ENCODE measurements at regions not wholly inside any gene's neighbourhood (a gene's known extent, or its start where the extent isn't known, plus 50 kb on each side); places are given as distances from the start of the nearest gene placed in this dataset.

- intact Hi-C loops (cut with micrococcal nuclease) = no loop called here
- peak overlapping the region in 2 of 7 donors; percentile 15 to 70 for H3K27ac Mint-ChIP-seq
- no peaks in the 10 kb centered on the region for H4K20me1 ChIP-seq (ENCODE audit: insufficient read depth, low read length)
- WGBS (ENCODE audit: insufficient coverage) = 0% methylated on average over 1 of the region's 2 CpGs
- H3K9ac ChIP-seq (ENCODE audit: insufficient read depth, low read length, poor library complexity, severe bottlenecking) = no peak overlapping the region
- peak overlapping the region in 1 of 3 experiments; percentile 2 for H3K4me3 ChIP-seq (replicated peaks in 1 of 3; ENCODE audit: low read depth in 2 of 3, low read length in 3 of 3)
- peaks cover 22 to 30% of the 10 kb centered on the region in 2 donors for H3K4me1 ChIP-seq (ENCODE audit: control insufficient read depth in 1 of 2, insufficient read depth in 2 of 2, low read length in 2 of 2)
- peak overlapping the region; percentile 31 for H3K4me2 ChIP-seq (replicated peaks; ENCODE audit: extremely low read depth, low read length, poor library complexity, severe bottlenecking)
- no peaks in the 10 kb centered on the region for H3K9me3 ChIP-seq (replicated peaks in 1 of 2; ENCODE audit: control insufficient read depth in 1 of 2, insufficient read depth in 1 of 2, low read length in 2 of 2)
- no peaks in the 10 kb centered on the region for H3K36me3 ChIP-seq (replicated peaks in 1 of 2; ENCODE audit: control insufficient read depth in 1 of 2, insufficient read depth in 2 of 2, low read length in 2 of 2)
- H2AFZ ChIP-seq (ENCODE audit: insufficient read depth, low read depth, low read length, poor library complexity, severe bottlenecking) = no peak overlapping the region
- no peak for TF ChIP-seq CTCF (IDR thresholded peaks at IDR 0.05)
- H3K4me3 Mint-ChIP-seq = peak overlapping the region in 1 of 2 donors; percentile 59
- H3K36me3 Mint-ChIP-seq = peaks cover 2 to 6% of the 10 kb centered on the region in 2 donors
- H3K9me3 Mint-ChIP-seq = peaks cover 0 to 17% (median 10%) of the 10 kb centered on the region in 7 donors
- H3K27me3 ChIP-seq (ENCODE audit: control insufficient read depth in 2 of 2, insufficient read depth in 2 of 2, low read length in 2 of 2) = no peaks in the 10 kb centered on the region
- H3K27me3 Mint-ChIP-seq (ENCODE audit: low read depth in 3 of 3) = no peaks in the 10 kb centered on the region
- H3K79me2 ChIP-seq (ENCODE audit: insufficient read depth, low read length) = no peaks in the 10 kb centered on the region
- peaks cover 36% of the 10 kb centered on the region for H3K4me1 Mint-ChIP-seq
- DNase-seq = peak; percentile 23 to 33 (median 27)
- peak overlapping the region in 1 of 2 donors; percentile 17 for H3K27ac ChIP-seq (ENCODE audit: low read depth in 1 of 2, low read length in 2 of 2)
These were observed 94.7 kb upstream of the NRIP1 start for GRCh38 chr21:15159382-15160020.

- H3K27me3 ChIP-seq (ENCODE audit: control insufficient read depth in 2 of 2, insufficient read depth in 2 of 2, low read length in 2 of 2) = no peaks in the 10 kb centered on the region
These were observed 95.3 kb upstream of the NRIP1 start for GRCh38 chr21:15160136-15160535.

More at GRCh38 chr21:15160136-15160535, 95.3 kb upstream of the NRIP1 start:
- Mint-ChIP-seq H3K9me3 (peaks cover 0 to 13% (median 7%) of the 10 kb centered on the region in 7 donors), H3K36me3 (peaks cover 2 to 6% of the 10 kb centered on the region in 2 donors), H3K27me3 (ENCODE audit: low read depth in 3 of 3) (no peaks in the 10 kb centered on the region), H3K27ac (no peak overlapping the region), H3K4me1 (peaks cover 40% of the 10 kb centered on the region), H3K4me3 (no peak overlapping the region)
- no peak overlapping the region for H2AFZ ChIP-seq (ENCODE audit: insufficient read depth, low read depth, low read length, poor library complexity, severe bottlenecking)
- no peaks in the 10 kb centered on the region for H3K9me3 ChIP-seq (replicated peaks in 1 of 2; ENCODE audit: control insufficient read depth in 1 of 2, insufficient read depth in 1 of 2, low read length in 2 of 2)
- H3K4me3 ChIP-seq (replicated peaks in 1 of 3; ENCODE audit: low read depth in 2 of 3, low read length in 3 of 3) = no peak overlapping the region
- H4K20me1 ChIP-seq (ENCODE audit: insufficient read depth, low read length) = no peaks in the 10 kb centered on the region
- TF ChIP-seq CTCF (IDR thresholded peaks at IDR 0.05) = no peak
- WGBS (ENCODE audit: insufficient coverage) = no CpG with 5 or more reads among the region's 1 CpG
- H3K4me1 ChIP-seq (ENCODE audit: control insufficient read depth in 1 of 2, insufficient read depth in 2 of 2, low read length in 2 of 2) = peaks cover 22 to 31% of the 10 kb centered on the region in 2 donors
- no peaks in the 10 kb centered on the region for H3K36me3 ChIP-seq (replicated peaks in 1 of 2; ENCODE audit: control insufficient read depth in 1 of 2, insufficient read depth in 2 of 2, low read length in 2 of 2)
- H3K27ac ChIP-seq (ENCODE audit: low read depth in 1 of 2, low read length in 2 of 2) = no peak overlapping the region
- H3K79me2 ChIP-seq (ENCODE audit: insufficient read depth, low read length) = no peaks in the 10 kb centered on the region
- intact Hi-C loops (cut with micrococcal nuclease) = no loop called here
- DNase-seq = no peak
- H3K9ac ChIP-seq (ENCODE audit: insufficient read depth, low read length, poor library complexity, severe bottlenecking) = no peak overlapping the region
- no peak overlapping the region for H3K4me2 ChIP-seq (replicated peaks; ENCODE audit: extremely low read depth, low read length, poor library complexity, severe bottlenecking)

Data from CD14-positive monocyte (primary cell).